Endothelial cell (in vitro differentiated cells): ENCODE measurements at regions not wholly inside any gene's neighbourhood (a gene's known extent, or its start where the extent isn't known, plus 50 kb on each side); places are given as distances from the start of the nearest gene placed in this dataset.

ENCODE experiments used
- DNase-seq: peaks from one replicate; pipeline ENCODE4 v3.0.0; 2021; ENCODE audit warnings: low spot score
- H3K27ac Mint-ChIP-seq: one replicate; pipeline ENCODE4 v1.8.0; 2021; ENCODE audit warnings: mixed read lengths, inconsistent platforms; ENCODE audit not compliant: unreplicated experiment
- H3K27me3 Mint-ChIP-seq: one replicate; pipeline ENCODE4 v1.8.0; 2021; ENCODE audit warnings: mild to moderate bottlenecking, moderate library complexity, mixed read lengths, inconsistent platforms; ENCODE audit not compliant: unreplicated experiment
- H3K36me3 Mint-ChIP-seq: one replicate; pipeline ENCODE4 v1.8.0; 2021; ENCODE audit warnings: mild to moderate bottlenecking, low read depth, mixed read lengths, inconsistent platforms; ENCODE audit not compliant: unreplicated experiment
- H3K4me1 Mint-ChIP-seq: one replicate; pipeline ENCODE4 v1.8.0; 2021; ENCODE audit warnings: mild to moderate bottlenecking, mixed read lengths, inconsistent platforms; ENCODE audit not compliant: unreplicated experiment
- H3K4me3 Mint-ChIP-seq: one replicate; pipeline ENCODE4 v1.8.0; 2021; ENCODE audit warnings: mild to moderate bottlenecking, mixed read lengths, inconsistent platforms; ENCODE audit not compliant: unreplicated experiment
- H3K9me3 Mint-ChIP-seq: one replicate; pipeline ENCODE4 v1.8.0; 2021; ENCODE audit warnings: mixed read lengths, inconsistent platforms; ENCODE audit not compliant: unreplicated experiment
- CTCF ChIP-seq: fragments of 200-600 bp; sonication (generic); IDR thresholded peaks from one replicate; pipeline ENCODE4 v1.5.0; 2021; ENCODE audit warnings: antibody characterized with exemption; ENCODE audit not compliant: unreplicated experiment

- Mint-ChIP-seq H3K27ac (no peak overlapping the region), H3K9me3 (peaks cover 5% of the 10 kb centered on the region), H3K4me3 (peak overlapping the region; percentile 54), H3K4me1 (peaks cover 10% of the 10 kb centered on the region), H3K36me3 (peaks cover 12% of the 10 kb centered on the region), H3K27me3 (peaks cover 13% of the 10 kb centered on the region)
- TF ChIP-seq CTCF: no peak
- peak; percentile 26 for DNase-seq
Measured at GRCh38 chr7:131909151-131909768, 352.8 kb upstream of the PODXL start.

- peak overlapping the region; percentile 54 for H3K4me3 Mint-ChIP-seq
- H3K4me1 Mint-ChIP-seq: peaks cover 10% of the 10 kb centered on the region
- TF ChIP-seq CTCF: no peak
- peaks cover 12% of the 10 kb centered on the region for H3K36me3 Mint-ChIP-seq
- peaks cover 5% of the 10 kb centered on the region for H3K9me3 Mint-ChIP-seq
- no peak overlapping the region for H3K27ac Mint-ChIP-seq
- H3K27me3 Mint-ChIP-seq: peaks cover 13% of the 10 kb centered on the region
- DNase-seq: no peak
Measured at GRCh38 chr7:131908714-131909113, 352.3 kb upstream of the PODXL start.

- Mint-ChIP-seq H3K4me3 (no peak overlapping the region), H3K27ac (no peak overlapping the region), H3K36me3 (peaks cover 12% of the 10 kb centered on the region), H3K9me3 (peaks cover 5% of the 10 kb centered on the region), H3K27me3 (peaks cover 12% of the 10 kb centered on the region), H3K4me1 (peaks cover 7% of the 10 kb centered on the region)
- no peak for DNase-seq
- TF ChIP-seq CTCF: no peak
Measured at GRCh38 chr7:131905471-131905973, 349.1 kb upstream of the PODXL start.

GRCh38 chr7:131904760-131905327, 348.4 kb upstream of the PODXL start:
- Mint-ChIP-seq H3K4me3 (no peak overlapping the region), H3K4me1 (peaks cover 4% of the 10 kb centered on the region), H3K36me3 (peaks cover 6% of the 10 kb centered on the region), H3K27ac (no peak overlapping the region), H3K27me3 (peaks cover 7% of the 10 kb centered on the region), H3K9me3 (peaks cover under 1% of the 10 kb centered on the region)
- DNase-seq: no peak
- TF ChIP-seq CTCF: no peak

DNA sequence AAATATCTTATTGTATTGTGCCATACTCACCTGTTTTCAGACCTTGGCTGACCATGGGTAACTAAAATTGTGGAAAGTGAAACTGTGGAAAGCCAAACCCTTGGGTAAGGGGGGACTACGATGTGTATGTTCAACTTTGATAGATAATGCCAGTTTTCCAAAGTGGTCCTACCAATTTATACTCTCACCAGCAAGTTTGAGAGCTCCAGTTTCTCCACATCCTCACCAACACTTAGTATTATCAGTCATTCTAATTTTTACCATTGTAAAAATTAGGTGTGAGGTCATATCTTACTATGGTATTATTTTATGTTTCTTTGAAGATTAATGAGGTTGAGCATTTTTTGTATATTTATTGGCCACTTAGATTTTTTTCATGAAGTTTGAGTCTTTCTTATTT, 346.9 kb upstream of the PODXL start:
- H3K4me3 Mint-ChIP-seq: no peak overlapping the region
- no peaks in the 10 kb centered on the region for H3K36me3 Mint-ChIP-seq
- peaks cover 7% of the 10 kb centered on the region for H3K4me1 Mint-ChIP-seq
- H3K27me3 Mint-ChIP-seq: peaks cover 4% of the 10 kb centered on the region
- TF ChIP-seq CTCF: no peak
- no peak for DNase-seq
- no peak overlapping the region for H3K27ac Mint-ChIP-seq
- H3K9me3 Mint-ChIP-seq: no peaks in the 10 kb centered on the region
